Uterus (tissue), 3 donors: ENCODE measurements at regions not wholly inside any gene's neighbourhood (a gene's known extent, or its start where the extent isn't known, plus 50 kb on each side); places are given as distances from the start of the nearest gene placed in this dataset.

Source experiments
- DNase-seq, 2 donors: peaks; one replicate each; pipeline ENCODE4 v3.0.0-alpha.2; 2019 to 2020
- H3K27ac ChIP-seq, 2 donors: fragments of 200-600 bp; sonication (generic); 1 replicate in 1 of 2; 2 replicates in 1 of 2; pipeline ENCODE4 v1.5.1; 2016 to 2018
- H3K27me3 ChIP-seq, 2 donors: fragments of 200-600 bp; sonication (generic); one replicate each; pipeline ENCODE4 v1.5.1; 2018 to 2019; ENCODE audit warnings: control low read depth in 1 of 2
- H3K36me3 ChIP-seq, 2 donors: fragments of 200-600 bp; sonication (generic); one replicate each; pipeline ENCODE4 v1.5.1; 2019; ENCODE audit warnings: control low read depth in 1 of 2
- H3K4me1 ChIP-seq, 2 donors: fragments of 200-600 bp; sonication (generic); one replicate each; pipeline ENCODE4 v1.5.1; 2018 to 2019; ENCODE audit warnings: control low read depth in 1 of 2
- H3K4me3 ChIP-seq, 2 donors: fragments of 200-600 bp; sonication (generic); 1 replicate in 1 of 2; 2 replicates in 1 of 2; pipeline ENCODE4 v1.5.1; 2018 to 2019; ENCODE audit warnings: mild to moderate bottlenecking in 1 of 2
- H3K9me3 ChIP-seq, 2 donors: fragments of 200-600 bp; sonication (generic); one replicate each; pipeline ENCODE4 v1.5.1; 2019; ENCODE audit warnings: control low read depth in 1 of 2
- CTCF ChIP-seq, 4 experiments: fragments of 200-600 bp in 2 of 4; fragments of 450-650 bp in 2 of 4; sonication (generic) in 2 of 4; IDR thresholded peaks; one replicate each; pipeline ENCODE4 v1.5.1; 2016 to 2019; ENCODE audit warnings: antibody characterized with exemption in 4 of 4, mild to moderate bottlenecking in 2 of 4, moderate library complexity in 1 of 4
- POLR2A ChIP-seq, 2 donors: fragments of 450-650 bp; IDR thresholded peaks; one replicate each; pipeline ENCODE4 v1.6.1; 2016; ENCODE audit warnings: antibody characterized with exemption in 2 of 2, mild to moderate bottlenecking in 1 of 2, moderate library complexity in 1 of 2
- intact Hi-C: fragments of 100-400 bp; cut with DNase I; formaldehyde crosslinking; loops from one replicate; pipeline ENCODE4 v1.15.1; 2023; ENCODE audit warnings: low total_unique reads
- donor health status: DM: yes; HTN: yes; CAD: no.

DNA sequence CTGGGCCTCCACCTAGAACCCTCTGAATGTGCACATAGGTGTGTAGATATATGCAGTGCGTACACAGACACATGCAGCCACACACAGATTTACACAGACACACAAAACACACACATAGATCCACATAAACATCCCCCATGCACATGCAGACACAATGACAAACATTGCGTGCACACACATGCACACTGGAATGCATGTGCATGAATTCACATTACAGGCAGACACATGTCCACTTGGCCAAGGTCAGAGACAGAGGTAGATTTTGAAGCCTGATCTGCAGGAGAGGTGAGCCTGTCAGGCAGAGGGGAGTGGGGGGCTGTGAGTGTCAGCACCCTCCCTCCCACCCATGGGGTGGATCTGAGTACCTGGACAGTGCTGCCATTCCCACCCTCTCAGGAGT, 338.5 kb downstream of the PTPRU start:
- no peak overlapping the region for H3K4me3 ChIP-seq
- no peaks in the 10 kb centered on the region for H3K36me3 ChIP-seq
- intact Hi-C loops = no loop called here
- H3K9me3 ChIP-seq = no peaks in the 10 kb centered on the region
- no peaks in the 10 kb centered on the region for H3K27me3 ChIP-seq
- H3K27ac ChIP-seq = no peak overlapping the region
- TF ChIP-seq CTCF (IDR thresholded peaks at IDR 0.05) = no peak
- no peak for TF ChIP-seq POLR2A (IDR thresholded peaks at IDR 0.05)
- DNase-seq = no peak
- H3K4me1 ChIP-seq = no peaks in the 10 kb centered on the region

DNA sequence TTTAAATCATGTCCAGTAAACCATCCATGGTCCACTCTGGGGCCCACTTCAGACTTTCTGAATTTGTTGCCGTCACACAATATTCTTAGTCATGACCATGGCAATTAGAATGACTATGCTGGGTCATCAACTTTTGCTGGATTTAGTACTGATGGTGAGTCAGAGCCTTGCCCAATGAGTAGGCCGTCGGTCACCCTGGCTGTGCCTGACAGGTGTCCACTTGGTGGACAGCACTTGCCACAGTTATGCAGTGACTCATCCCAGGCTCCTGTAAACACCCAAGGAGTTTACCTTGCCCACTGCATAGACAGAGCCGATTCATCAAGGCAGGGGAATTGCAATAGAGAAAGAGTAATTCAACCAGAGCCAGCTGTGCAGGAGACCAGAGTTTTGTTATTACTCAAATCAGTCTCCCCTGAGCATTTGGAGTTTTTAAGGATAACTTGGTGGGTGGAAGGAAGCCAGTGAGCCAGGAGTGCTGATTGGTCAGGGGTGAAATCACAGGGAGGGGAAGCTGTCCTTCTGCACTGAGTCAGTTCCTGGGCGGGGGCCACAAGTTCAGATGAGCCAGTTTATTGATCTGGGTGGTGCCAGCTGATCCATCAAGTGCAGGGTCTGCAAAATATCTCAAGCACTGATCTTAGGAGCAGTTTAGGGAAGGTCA, 333.8 kb downstream of the PTPRU start:
- intact Hi-C loops = no loop called here

GRCh38 chr1:29567257-29567656, 330.9 kb downstream of the PTPRU start:
- H3K36me3 ChIP-seq = no peaks in the 10 kb centered on the region
- no peak for DNase-seq
- H3K27me3 ChIP-seq = no peaks in the 10 kb centered on the region
- peaks cover 0 to 6% of the 10 kb centered on the region in 2 donors for H3K9me3 ChIP-seq
- no peak overlapping the region for H3K27ac ChIP-seq
- no peak overlapping the region for H3K4me3 ChIP-seq
- TF ChIP-seq POLR2A (IDR thresholded peaks at IDR 0.05) (no peak), CTCF (IDR thresholded peaks at IDR 0.05) (no peak)
- no peaks in the 10 kb centered on the region for H3K4me1 ChIP-seq
- intact Hi-C loops = no loop called here

More for the DNA sequence above, 333.8 kb downstream of the PTPRU start:
- no peak for TF ChIP-seq POLR2A (IDR thresholded peaks at IDR 0.05)
- TF ChIP-seq CTCF (IDR thresholded peaks at IDR 0.05) = no peak
- Histone ChIP-seq H3K4me1 (no peaks in the 10 kb centered on the region), H3K4me3 (no peak overlapping the region), H3K27ac (no peak overlapping the region), H3K36me3 (no peaks in the 10 kb centered on the region), H3K27me3 (no peaks in the 10 kb centered on the region), H3K9me3 (peaks cover 0 to 6% of the 10 kb centered on the region in 2 donors)
- DNase-seq = no peak

DNA sequence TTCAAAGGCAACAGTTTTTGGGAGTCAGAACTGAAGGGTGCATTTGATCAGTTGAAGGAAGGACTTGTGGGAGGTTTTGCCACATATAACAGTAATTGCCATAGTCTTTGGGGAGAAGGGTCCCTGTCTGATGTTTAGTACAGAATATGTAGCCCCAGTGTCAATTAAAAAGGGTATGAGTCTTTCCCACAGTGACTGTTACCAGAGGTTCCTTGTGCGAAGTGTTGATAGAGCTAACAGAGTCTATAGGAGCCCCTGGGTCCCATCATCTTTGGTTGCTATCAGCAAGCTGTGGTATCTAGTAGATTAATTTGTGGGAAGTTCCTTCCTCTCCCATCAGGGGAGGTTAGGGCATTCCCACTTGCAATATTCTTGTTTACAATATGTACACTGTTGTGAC, 329.2 kb downstream of the PTPRU start:
- intact Hi-C loops = no loop called here
- no peak for DNase-seq
- Histone ChIP-seq H3K27ac (no peak overlapping the region), H3K4me3 (no peak overlapping the region), H3K36me3 (no peaks in the 10 kb centered on the region), H3K27me3 (no peaks in the 10 kb centered on the region), H3K9me3 (peaks cover 0 to 6% of the 10 kb centered on the region in 2 donors), H3K4me1 (no peaks in the 10 kb centered on the region)
- TF ChIP-seq POLR2A (IDR thresholded peaks at IDR 0.05) (no peak), CTCF (IDR thresholded peaks at IDR 0.05) (no peak)

DNA sequence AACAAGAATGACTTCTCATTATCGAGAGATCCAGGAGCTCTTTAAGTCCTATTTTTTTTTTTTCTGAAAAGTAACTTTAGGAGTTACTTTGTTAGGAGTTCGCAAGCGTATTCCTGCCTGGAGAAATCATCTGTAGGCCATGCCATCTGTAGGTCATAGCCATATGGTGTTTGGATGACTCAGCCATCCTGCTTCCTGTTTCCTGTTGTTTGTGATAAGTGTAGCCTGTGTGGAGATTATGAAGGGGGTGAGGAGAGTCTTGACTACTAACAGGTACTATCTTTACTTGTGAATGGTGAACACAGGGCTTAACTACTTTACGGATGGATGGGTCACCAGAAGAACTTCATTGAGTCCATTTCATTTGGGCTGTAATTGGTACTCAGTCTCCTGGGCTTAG, 327.2 kb downstream of the PTPRU start:
- no peak overlapping the region for H3K4me3 ChIP-seq
- no peak overlapping the region for H3K27ac ChIP-seq
- H3K27me3 ChIP-seq = no peaks in the 10 kb centered on the region
- no peaks in the 10 kb centered on the region for H3K36me3 ChIP-seq
- DNase-seq = no peak
- no peaks in the 10 kb centered on the region for H3K4me1 ChIP-seq
- intact Hi-C loops = no loop called here
- peaks cover 0 to 6% of the 10 kb centered on the region in 2 donors for H3K9me3 ChIP-seq
- TF ChIP-seq CTCF (IDR thresholded peaks at IDR 0.05) (no peak), POLR2A (IDR thresholded peaks at IDR 0.05) (no peak)
